ENCODE measurements at regions not wholly inside any gene's neighbourhood (a gene's known extent, or its start where the extent isn't known, plus 50 kb on each side); places are given as distances from the start of the nearest gene placed in this dataset.

- no peaks in the 10 kb centered on the region for H3K27me3 ChIP-seq (ENCODE audit: insufficient read depth)
- no peaks in the 10 kb centered on the region for H3K4me1 ChIP-seq (ENCODE audit: insufficient read depth)
- no peak for TF ChIP-seq JUNB (IDR thresholded peaks at IDR 0.05; ENCODE audit: unreplicated experiment)
- no peak for TF ChIP-seq EZH2 (IDR thresholded peaks at IDR 0.05; ENCODE audit: low read depth, unreplicated experiment)
- no peak for TF ChIP-seq ETS1 (IDR thresholded peaks at IDR 0.05)
- TF ChIP-seq ZNF114 (CRISPR knock-in tag; IDR thresholded peaks at IDR 0.05), result no peak
- no peak for TF ChIP-seq ZNF462 (CRISPR knock-in tag; IDR thresholded peaks at IDR 0.05)
- TF ChIP-seq POLR2AphosphoS5 (IDR thresholded peaks at IDR 0.05; ENCODE audit: low read depth), result no peak
- no peak for TF ChIP-seq ZNF331 (CRISPR knock-in tag; IDR thresholded peaks at IDR 0.05; ENCODE audit: low read depth)
- H3K27ac ChIP-seq (ENCODE audit: low read depth), result no peak overlapping the region
- H3K79me2 ChIP-seq (replicated peaks; ENCODE audit: insufficient read depth), result no peaks in the 10 kb centered on the region
- H4K20me1 ChIP-seq (replicated peaks; ENCODE audit: insufficient read depth), result no peaks in the 10 kb centered on the region
- H3K36me3 Mint-ChIP-seq (ENCODE audit: low read depth), result no peaks in the 10 kb centered on the region
- H3K4me1 Mint-ChIP-seq, result no peaks in the 10 kb centered on the region
- H3K9me2 ChIP-seq (ENCODE audit: insufficient read depth), result no peaks in the 10 kb centered on the region
- H3K27ac Mint-ChIP-seq, result no peak overlapping the region
- H3K4me3 ChIP-seq, result no peak overlapping the region
- no peaks in the 10 kb centered on the region for H3K27me3 Mint-ChIP-seq (ENCODE audit: insufficient read depth, low read depth, poor library complexity)
- no peak overlapping the region for H3K4me2 ChIP-seq
- ATAC-seq (no peak), DNase-seq (ENCODE audit: low spot score) (no peak)
- H2AFZ ChIP-seq, result no peak overlapping the region
- no peaks in the 10 kb centered on the region for H3K36me3 ChIP-seq (ENCODE audit: insufficient read depth)
- no peaks in the 10 kb centered on the region for H3K9me3 Mint-ChIP-seq
- no peak overlapping the region for H3K4me3 Mint-ChIP-seq
- no peaks in the 10 kb centered on the region for H3F3A ChIP-seq (replicated peaks; ENCODE audit: low read depth)
Observed at GRCh38 chrX:4225086-4225485, 511.6 kb upstream of the PRKX start.
